ENCODE measurements at regions not wholly inside any gene's neighbourhood (a gene's known extent, or its start where the extent isn't known, plus 50 kb on each side); places are given as distances from the start of the nearest gene placed in this dataset.

DNA sequence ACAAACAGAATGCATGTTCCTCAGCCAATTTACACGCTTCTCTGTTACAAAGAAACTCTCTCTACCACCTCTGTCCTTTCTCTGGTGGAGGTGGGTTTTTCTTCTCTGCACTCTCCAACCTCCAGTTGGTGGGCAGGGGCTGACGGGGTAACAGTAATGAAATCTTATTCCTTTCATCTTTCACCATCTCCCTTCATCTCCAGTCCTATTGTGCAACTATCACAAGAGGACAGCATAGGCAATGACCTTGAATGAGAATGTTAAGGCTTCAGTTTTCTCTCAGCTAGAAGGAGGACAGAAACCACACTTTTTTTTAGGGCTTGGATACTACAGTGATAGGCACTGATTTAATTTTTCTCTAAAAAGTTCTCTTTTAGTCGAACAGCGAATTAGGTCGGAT lies 81.7 kb upstream of the NEUROD1 start:
- H3K4me3 ChIP-seq (ENCODE audit: low read depth, low read length) = no peak overlapping the region
- H3K27me3 ChIP-seq (replicated peaks) = no peaks in the 10 kb centered on the region
- no peak for TF ChIP-seq CTCF (IDR thresholded peaks at IDR 0.05; ENCODE audit: low read depth, low read length, missing control alignments)
- no peaks in the 10 kb centered on the region for H3K36me3 ChIP-seq (replicated peaks)
- H3K27ac ChIP-seq = no peak overlapping the region
- in situ Hi-C loops (cut with HindIII; ENCODE audit: low pct_ligation_motif_present, low sequenced_read_pairs) = no loop called here
- DNase-seq = no peak

- Histone ChIP-seq H3K27me3 (replicated peaks) (no peaks in the 10 kb centered on the region), H3K36me3 (replicated peaks) (no peaks in the 10 kb centered on the region), H3K4me3 (ENCODE audit: low read depth, low read length) (no peak overlapping the region), H3K27ac (no peak overlapping the region)
- no peak for DNase-seq
- no peak for TF ChIP-seq CTCF (IDR thresholded peaks at IDR 0.05; ENCODE audit: low read depth, low read length, missing control alignments)
- in situ Hi-C loops (cut with HindIII; ENCODE audit: low pct_ligation_motif_present, low sequenced_read_pairs) = no loop called here
Observed at GRCh38 chr2:181762848-181763247, 82.5 kb upstream of the NEUROD1 start.

- Histone ChIP-seq H3K27ac (no peak overlapping the region), H3K4me3 (ENCODE audit: low read depth, low read length) (no peak overlapping the region), H3K27me3 (replicated peaks) (no peaks in the 10 kb centered on the region), H3K36me3 (replicated peaks) (no peaks in the 10 kb centered on the region)
- in situ Hi-C loops (cut with HindIII; ENCODE audit: low pct_ligation_motif_present, low sequenced_read_pairs) = no loop called here
- TF ChIP-seq CTCF (IDR thresholded peaks at IDR 0.05; ENCODE audit: low read depth, low read length, missing control alignments) = no peak
- no peak for DNase-seq
Observed at GRCh38 chr2:181763423-181763822, 83.1 kb upstream of the NEUROD1 start.

GRCh38 chr2:181764095-181764963 lies 84.0 kb upstream of the NEUROD1 start:
- DNase-seq = no peak
- Histone ChIP-seq H3K27me3 (replicated peaks) (no peaks in the 10 kb centered on the region), H3K27ac (no peak overlapping the region), H3K36me3 (replicated peaks) (no peaks in the 10 kb centered on the region), H3K4me3 (ENCODE audit: low read depth, low read length) (no peak overlapping the region)
- TF ChIP-seq CTCF (IDR thresholded peaks at IDR 0.05; ENCODE audit: low read depth, low read length, missing control alignments) = no peak
- in situ Hi-C loops (cut with HindIII; ENCODE audit: low pct_ligation_motif_present, low sequenced_read_pairs) = no loop called here

DNA sequence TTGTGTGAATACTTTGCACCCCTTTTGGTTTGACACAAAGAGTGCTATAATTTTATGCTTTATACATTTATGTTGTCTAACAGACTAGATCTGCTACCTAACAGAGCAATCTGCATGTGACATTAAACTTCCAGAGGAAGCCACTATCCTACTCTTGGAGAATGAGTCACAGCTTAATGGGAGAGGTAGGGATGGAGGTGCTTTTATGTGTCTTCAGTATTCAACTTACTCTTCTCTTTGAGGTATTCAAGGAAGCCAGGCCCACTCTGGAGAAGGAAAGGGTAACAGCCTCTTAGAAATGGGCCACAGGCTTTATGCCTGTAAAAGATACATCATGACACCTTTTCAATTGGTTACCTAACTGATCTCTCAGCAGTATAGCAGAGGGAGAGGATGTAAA lies 85.8 kb upstream of the NEUROD1 start:
- TF ChIP-seq CTCF (IDR thresholded peaks at IDR 0.05; ENCODE audit: low read depth, low read length, missing control alignments) = no peak
- in situ Hi-C loops (cut with HindIII; ENCODE audit: low pct_ligation_motif_present, low sequenced_read_pairs) = no loop called here
- Histone ChIP-seq H3K36me3 (replicated peaks) (no peaks in the 10 kb centered on the region), H3K27me3 (replicated peaks) (no peaks in the 10 kb centered on the region), H3K27ac (no peak overlapping the region), H3K4me3 (ENCODE audit: low read depth, low read length) (no peak overlapping the region)
- no peak for DNase-seq

DNA sequence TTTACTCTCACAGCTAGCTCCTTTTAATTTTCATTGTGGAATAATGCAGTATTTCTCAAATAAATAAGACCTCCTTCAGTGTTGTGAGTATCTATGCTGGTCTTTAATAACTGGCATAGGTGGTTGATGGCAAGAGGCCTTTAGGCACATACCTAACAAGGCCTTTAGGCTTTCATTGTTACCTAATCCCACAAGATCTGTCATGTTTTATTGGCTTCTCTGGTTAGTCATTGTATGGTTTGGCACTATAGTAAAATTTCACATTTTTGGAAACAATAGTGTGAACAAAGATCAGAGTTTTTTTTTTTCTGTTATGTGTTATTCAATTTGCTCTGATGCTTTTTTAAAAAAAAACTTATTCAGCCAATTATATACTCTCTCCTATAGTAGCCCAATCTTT lies 89.8 kb upstream of the NEUROD1 start:
- H3K27ac ChIP-seq = no peak overlapping the region

More for the DNA sequence above, 89.8 kb upstream of the NEUROD1 start:
- no peak for DNase-seq
- Histone ChIP-seq H3K27me3 (replicated peaks) (no peaks in the 10 kb centered on the region), H3K36me3 (replicated peaks) (no peaks in the 10 kb centered on the region), H3K4me3 (ENCODE audit: low read depth, low read length) (no peak overlapping the region)
- TF ChIP-seq CTCF (IDR thresholded peaks at IDR 0.05; ENCODE audit: low read depth, low read length, missing control alignments) = no peak
- in situ Hi-C loops (cut with HindIII; ENCODE audit: low pct_ligation_motif_present, low sequenced_read_pairs) = no loop called here
